Endodermal cell (in vitro differentiated cells): ENCODE measurements at regions not wholly inside any gene's neighbourhood (a gene's known extent, or its start where the extent isn't known, plus 50 kb on each side); places are given as distances from the start of the nearest gene placed in this dataset.

Experiments used
- DNase-seq: peaks from one replicate; pipeline ENCODE4 v3.0.0-alpha.2; 2017
- H3K27ac ChIP-seq: 2 replicates; pipeline ENCODE4 v1.5.1; 2013; ENCODE audit warnings: mild to moderate bottlenecking, low read depth, low read length, moderate library complexity
- H3K27me3 ChIP-seq: 2 replicates; pipeline ENCODE4 v1.6.1; 2013; ENCODE audit warnings: mild to moderate bottlenecking, low read length, moderate library complexity; ENCODE audit not compliant: insufficient read depth, control insufficient read depth, poor library complexity, severe bottlenecking
- H3K36me3 ChIP-seq: 2 replicates; pipeline ENCODE4 v1.7.0; 2013; ENCODE audit warnings: mild to moderate bottlenecking, low read length, moderate library complexity; ENCODE audit not compliant: control insufficient read depth, insufficient read depth
- H3K4me1 ChIP-seq: one replicate; pipeline ENCODE4 v1.7.0; 2013; ENCODE audit warnings: low read length; ENCODE audit not compliant: control insufficient read depth, insufficient read depth
- H3K4me3 ChIP-seq: 2 replicates; pipeline ENCODE4 v1.5.1; 2013; ENCODE audit warnings: mild to moderate bottlenecking, low read length, moderate library complexity
- H3K9ac ChIP-seq: 2 replicates; pipeline ENCODE4 v1.6.1; 2013; ENCODE audit warnings: mild to moderate bottlenecking, low read length, moderate library complexity; ENCODE audit not compliant: poor library complexity, severe bottlenecking; ENCODE audit errors: extremely low read depth
- H3K9me3 ChIP-seq: 2 replicates; pipeline ENCODE4 v1.6.1; 2013; ENCODE audit warnings: mild to moderate bottlenecking, low read length, moderate library complexity; ENCODE audit not compliant: control insufficient read depth
- H3K27ac Mint-ChIP-seq: 2 replicates; pipeline ENCODE4 v1.8.0; 2020; ENCODE audit warnings: mixed read lengths
- H3K27me3 Mint-ChIP-seq: 2 replicates; pipeline ENCODE4 v1.8.0; 2021; ENCODE audit warnings: mild to moderate bottlenecking, mixed read lengths; ENCODE audit not compliant: insufficient read depth
- H3K36me3 Mint-ChIP-seq: 2 replicates; pipeline ENCODE4 v1.8.0; 2020; ENCODE audit warnings: low read depth, mixed read lengths
- H3K4me1 Mint-ChIP-seq: 2 replicates; pipeline ENCODE4 v1.8.0; 2020; ENCODE audit warnings: mixed read lengths
- H3K4me3 Mint-ChIP-seq: 2 replicates; pipeline ENCODE4 v1.8.0; 2020; ENCODE audit warnings: mild to moderate bottlenecking, moderate library complexity, mixed read lengths
- H3K9me3 Mint-ChIP-seq: 2 replicates; pipeline ENCODE4 v1.8.0; 2020; ENCODE audit warnings: mild to moderate bottlenecking, mixed read lengths
- CTCF ChIP-seq: fragments of 200-600 bp; sonication (generic); conservative IDR thresholded peaks from 2 replicates; pipeline ENCODE4 v1.5.0; 2021; ENCODE audit warnings: antibody characterized with exemption, mild to moderate bottlenecking
- WGBS, 2 experiments: methylation state at CpG; one replicate each; pipeline versions ENCODE4 v1.1.5 to v1.1.7; 2013; ENCODE audit warnings: missing lambda C conversion rate in 2 of 2, mixed read lengths in 1 of 2; ENCODE audit not compliant: insufficient coverage in 1 of 2, insufficient read length in 1 of 2; 5-methylcytosine and 5-hydroxymethylcytosine counted together

GRCh38 chr2:236841389-236841788, 244.3 kb upstream of the COPS8 start:
- no peak for DNase-seq
- Mint-ChIP-seq H3K4me3 (no peak overlapping the region), H3K9me3 (peaks cover 29% of the 10 kb centered on the region), H3K4me1 (no peaks in the 10 kb centered on the region), H3K27me3 (peaks cover 7% of the 10 kb centered on the region), H3K27ac (no peak overlapping the region), H3K36me3 (peaks cover 7% of the 10 kb centered on the region)
- no peaks in the 10 kb centered on the region for H3K27me3 ChIP-seq
- H3K9me3 ChIP-seq: peaks cover 36% of the 10 kb centered on the region
- H3K4me3 ChIP-seq: no peak overlapping the region
- H3K4me1 ChIP-seq: no peaks in the 10 kb centered on the region
- no peak overlapping the region for H3K9ac ChIP-seq
- no peaks in the 10 kb centered on the region for H3K36me3 ChIP-seq
- no peak overlapping the region for H3K27ac ChIP-seq
- no peak for TF ChIP-seq CTCF
- whole genome bisulfite sequencing, 2 experiments: 94% methylated on average over 7 of the region's 7 CpGs; no CpG with 5 or more reads in 1 of the 2 experiments

GRCh38 chr2:236843161-236843968, 242.3 kb upstream of the COPS8 start:
- no peak for TF ChIP-seq CTCF
- H3K4me1 Mint-ChIP-seq: peaks cover 14% of the 10 kb centered on the region
- Histone ChIP-seq H3K4me3 (no peak overlapping the region), H3K27me3 (no peaks in the 10 kb centered on the region), H3K4me1 (no peaks in the 10 kb centered on the region), H3K27ac (no peak overlapping the region), H3K36me3 (no peaks in the 10 kb centered on the region), H3K9ac (no peak overlapping the region), H3K9me3 (peaks cover 26% of the 10 kb centered on the region)
- DNase-seq: no peak
- WGBS, 2 experiments: 88 to 94% methylated on average over 11 of the region's 11 CpGs
- no peak overlapping the region for H3K4me3 Mint-ChIP-seq
- peaks cover 7% of the 10 kb centered on the region for H3K27me3 Mint-ChIP-seq
- H3K9me3 Mint-ChIP-seq: peaks cover 25% of the 10 kb centered on the region
- peaks cover 6% of the 10 kb centered on the region for H3K36me3 Mint-ChIP-seq
- no peak overlapping the region for H3K27ac Mint-ChIP-seq

GRCh38 chr2:236844711-236845110, 241.0 kb upstream of the COPS8 start:
- H3K9ac ChIP-seq: no peak overlapping the region
- peaks cover 26% of the 10 kb centered on the region for H3K9me3 ChIP-seq
- no peak overlapping the region for H3K27ac ChIP-seq
- H3K27me3 ChIP-seq: no peaks in the 10 kb centered on the region
- Mint-ChIP-seq H3K9me3 (peaks cover 27% of the 10 kb centered on the region), H3K27ac (no peak overlapping the region), H3K27me3 (peaks cover 7% of the 10 kb centered on the region), H3K36me3 (peaks cover 6% of the 10 kb centered on the region), H3K4me1 (peaks cover 14% of the 10 kb centered on the region), H3K4me3 (no peak overlapping the region)
- H3K4me1 ChIP-seq: no peaks in the 10 kb centered on the region
- no peak overlapping the region for H3K4me3 ChIP-seq
- H3K36me3 ChIP-seq: no peaks in the 10 kb centered on the region
- WGBS, 2 experiments: 95% methylated on average over 3 of the region's 3 CpGs
- no peak for TF ChIP-seq CTCF
- no peak for DNase-seq
